Heart left ventricle (tissue), 16 donors: ENCODE measurements at regions not wholly inside any gene's neighbourhood (a gene's known extent, or its start where the extent isn't known, plus 50 kb on each side); places are given as distances from the start of the nearest gene placed in this dataset.

Experiments used
- ATAC-seq, 4 donors: fragments of 200-7000 bp; cut with Tn5 transposase; one replicate each; pipeline ENCODE4 v1.9.1; 2020 to 2022; ENCODE audit warnings: moderate library complexity in 4 of 4, mild to moderate bottlenecking in 3 of 4, moderate number of reproducible peaks in 1 of 4
- DNase-seq, 5 donors: peaks; one replicate each; pipeline ENCODE4 v3.0.0-alpha.2; 2020
- H3K27ac ChIP-seq, 12 donors: fragments of 200-600 bp; sonication (generic) in 4 of 12; one replicate each; pipeline versions ENCODE4 v1.5.0 to v1.8.0; 2016 to 2022; ENCODE audit warnings: mild to moderate bottlenecking in 2 of 12
- H3K27me3 ChIP-seq, 9 donors: fragments of 200-600 bp; sonication (generic) in 2 of 9; one replicate each; pipeline versions ENCODE4 v1.5.1 to v1.8.0; 2016 to 2022; ENCODE audit warnings: mild to moderate bottlenecking in 3 of 9
- H3K36me3 ChIP-seq, 9 donors: fragments of 200-600 bp; sonication (generic) in 2 of 9; one replicate each; pipeline versions ENCODE4 v1.5.0 to v1.8.0; 2018 to 2022; ENCODE audit warnings: mild to moderate bottlenecking in 2 of 9
- H3K4me1 ChIP-seq, 12 donors: fragments of 200-600 bp; sonication (generic) in 4 of 12; one replicate each; pipeline versions ENCODE4 v1.5.0 to v1.8.0; 2016 to 2022; ENCODE audit warnings: mild to moderate bottlenecking in 3 of 12
- H3K4me3 ChIP-seq, 12 donors: fragments of 200-600 bp; sonication (generic) in 4 of 12; one replicate each; pipeline versions ENCODE4 v1.5.0 to v1.8.0; 2017 to 2022; ENCODE audit warnings: mild to moderate bottlenecking in 9 of 12, moderate library complexity in 4 of 12
- H3K9me3 ChIP-seq, 12 donors: fragments of 200-600 bp; sonication (generic) in 4 of 12; one replicate each; pipeline versions ENCODE4 v1.5.0 to v1.8.0; 2016 to 2022; ENCODE audit warnings: mild to moderate bottlenecking in 1 of 12
- CTCF ChIP-seq, 12 donors: fragments of 200-600 bp; sonication (generic) in 4 of 12; IDR thresholded peaks; one replicate each; pipeline versions ENCODE4 v1.5.0 to v1.8.0; 2018 to 2022; ENCODE audit warnings: antibody characterized with exemption in 12 of 12, mild to moderate bottlenecking in 5 of 12
- POLR2A ChIP-seq, 2 donors: fragments of 450-650 bp; IDR thresholded peaks; one replicate each; pipeline ENCODE4 v1.6.1; 2017; ENCODE audit warnings: antibody characterized with exemption in 2 of 2, mild to moderate bottlenecking in 2 of 2, moderate library complexity in 2 of 2
- WGBS, 4 donors: extraction: QIAGEN DNeasy Blood & Tissue Kit in 2 of 4; methylation state at CpG; one replicate each; pipeline versions ENCODE4 v1.1.5 to v1.1.7; 2013 to 2018; 5-methylcytosine and 5-hydroxymethylcytosine counted together
- intact Hi-C, 10 donors: fragments of 100-400 bp; cut with DNase I; formaldehyde crosslinking; loops; one replicate each; pipeline versions ENCODE4 v1.11.1 to v1.14.2; 2022
- donor health status: ischemic (EF 13 %, LVEDD 7.1; RV severe dilation, severe dysfunction).
- donor health status: healthy with polysubstance abuse.
- donor health status: DM: no; HTN: yes; CAD: no.
- donor health status: DM: no; HTN: no; CAD: no.
- donor health status: ischemic (EF 25% LVEDD 6.9; RV normal size, moderate dysfunction).
- donor health status: ischemic (EF 25% LVEDD 5.7; RV mildly dilated, moderate dysfunction).
- donor health status: healthy.
- donor health status: DM: yes; HTN: yes; CAD: no.
- donor health status: ischemic (EF 35%, LVEDD 5.7; RV mildly dilated, moderate dysfunction).
- donor health status: nonischemic (EF 11% LVEDD 7.7; RV severe dilation, severe dysfunction).
- donor health status: DM: yes; HTN: yes; CAD: no.
- donor health status: PGD.
- donor health status: ischemic (EF 29% LVEDD 5.4; RV normal size, mild dysfunction).
- donor health status: nonischemic (EF 23%, LVEDD 6.1; RV moderate dilation, normal function).

DNA sequence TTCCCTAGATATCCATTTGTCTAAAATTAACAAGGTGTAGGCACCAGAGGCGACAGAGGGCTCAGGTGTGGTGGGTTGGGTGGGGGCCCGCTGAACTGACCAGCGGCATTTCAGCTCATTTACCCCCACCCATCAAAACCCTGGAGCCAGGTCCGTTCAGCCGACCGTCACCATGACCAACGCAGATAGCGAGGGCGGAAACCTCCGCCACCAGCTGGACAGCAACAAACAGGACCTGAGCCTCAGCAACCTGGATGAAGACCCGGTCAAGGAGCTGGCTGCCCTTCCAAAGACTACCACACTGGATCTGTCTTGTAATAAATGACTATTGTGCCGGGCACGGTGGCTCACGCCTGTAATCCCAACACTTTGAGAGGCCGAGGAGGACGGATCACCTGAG is 120.8 kb upstream of the LGSN start:
- TF ChIP-seq POLR2A (IDR thresholded peaks at IDR 0.05) (no peak), CTCF (IDR thresholded peaks at IDR 0.05) (no peak)
- WGBS, 4 donors: 87 to 90% (median 89%) methylated on average over 16 of the region's 16 CpGs
- no peaks in the 10 kb centered on the region for H3K4me1 ChIP-seq

GRCh38 chr6:63441266-63441956 is 121.6 kb upstream of the LGSN start:
- TF ChIP-seq POLR2A (IDR thresholded peaks at IDR 0.05) (no peak), CTCF (IDR thresholded peaks at IDR 0.05) (no peak)
- Histone ChIP-seq H3K4me3 (no peak overlapping the region), H3K9me3 (no peaks in the 10 kb centered on the region), H3K36me3 (no peaks in the 10 kb centered on the region), H3K4me1 (no peaks in the 10 kb centered on the region), H3K27ac (no peak overlapping the region), H3K27me3 (no peaks in the 10 kb centered on the region)
- ATAC-seq (no peak), DNase-seq (no peak)
- WGBS, 4 donors: 75 to 79% (median 77%) methylated on average over 18 of the region's 18 CpGs
- intact Hi-C loops: loop anchor here in 1 of 10 donors (10.0 kb wide), 1 partner anchor 133 kb away; the partner anchor contains the start of genes LOC128125822 and PTP4A1

More for the DNA sequence above, 120.8 kb upstream of the LGSN start:
- no peaks in the 10 kb centered on the region for H3K27me3 ChIP-seq
- no peak for DNase-seq
- no peaks in the 10 kb centered on the region for H3K9me3 ChIP-seq
- no peak for ATAC-seq
- intact Hi-C loops: loop anchor here in 1 of 10 donors (10.0 kb wide), 1 partner anchor 134 kb away; the partner anchor contains the start of genes LOC128125822 and PTP4A1
- no peak overlapping the region for H3K4me3 ChIP-seq
- no peaks in the 10 kb centered on the region for H3K36me3 ChIP-seq
- no peak overlapping the region for H3K27ac ChIP-seq

GRCh38 chr6:63442870-63443269 is 123.1 kb upstream of the LGSN start:
- Histone ChIP-seq H3K9me3 (no peaks in the 10 kb centered on the region), H3K4me1 (peaks cover 0 to 5% (median 0%) of the 10 kb centered on the region in 12 donors), H3K36me3 (no peaks in the 10 kb centered on the region), H3K4me3 (no peak overlapping the region), H3K27ac (no peak overlapping the region), H3K27me3 (no peaks in the 10 kb centered on the region)
- TF ChIP-seq CTCF (IDR thresholded peaks at IDR 0.05): no peak
- TF ChIP-seq POLR2A (IDR thresholded peaks at IDR 0.05): no peak
- intact Hi-C loops: loop anchor here in 1 of 10 donors (10.0 kb wide), 1 partner anchor 132 kb away; the partner anchor contains the start of genes LOC128125822 and PTP4A1
- WGBS, 4 donors: 89 to 95% (median 92%) methylated on average over 3 to 20 of the region's 20 CpGs
- DNase-seq: no peak
- ATAC-seq: no peak

DNA sequence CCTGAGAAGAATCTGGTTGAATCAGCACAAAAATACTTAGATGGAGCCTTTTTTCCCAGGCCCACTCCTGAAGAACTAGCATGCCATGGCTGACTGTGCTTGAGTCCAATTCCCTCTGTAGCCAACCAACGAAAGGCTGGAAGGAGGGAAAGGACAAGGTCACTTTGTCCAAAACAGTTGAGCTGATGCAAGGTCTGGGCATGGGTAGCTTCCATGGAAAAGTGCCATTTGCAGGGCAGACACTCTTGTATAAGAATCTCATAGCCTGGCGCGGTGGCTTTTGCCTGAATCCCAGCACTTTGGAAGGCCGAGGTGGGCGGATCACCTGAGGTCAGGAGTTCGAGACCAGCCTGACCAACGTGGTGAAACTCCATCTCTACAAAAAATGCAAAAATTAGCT is 125.0 kb upstream of the LGSN start:
- Histone ChIP-seq H3K4me1 (peaks cover 0 to 6% (median 0%) of the 10 kb centered on the region in 12 donors), H3K9me3 (no peaks in the 10 kb centered on the region), H3K27me3 (no peaks in the 10 kb centered on the region), H3K4me3 (no peak overlapping the region), H3K36me3 (no peaks in the 10 kb centered on the region), H3K27ac (no peak overlapping the region)
- intact Hi-C loops: loop anchor here in 1 of 10 donors (10.0 kb wide), 1 partner anchor 130 kb away; the partner anchor contains the start of genes LOC128125822 and PTP4A1
- no peak for DNase-seq
- 84 to 88% (median 85%) methylated on average over 7 of the region's 7 CpGs for WGBS, 4 donors
- ATAC-seq: no peak
- no peak for TF ChIP-seq CTCF (IDR thresholded peaks at IDR 0.05)
- TF ChIP-seq POLR2A (IDR thresholded peaks at IDR 0.05): no peak
